GM23338 (cell line): ENCODE measurements at regions not wholly inside any gene's neighbourhood (a gene's known extent, or its start where the extent isn't known, plus 50 kb on each side); places are given as distances from the start of the nearest gene placed in this dataset.
A peak's percentile ranks its signal among the peaks of the same experiment; 100 is the strongest.

Experiments
- ATAC-seq: fragments of 200-7000 bp; cut with Tn5 transposase; 3 replicates; pipeline ENCODE4 v1.9.1; 2020
- DNase-seq: peaks from one replicate; pipeline ENCODE4 v3.0.0-alpha.2; 2015; ENCODE audit warnings: low spot score
- H2AFZ ChIP-seq: fragments of 200-600 bp; sonication (generic); 2 replicates; pipeline ENCODE4 v1.8.0; 2016; ENCODE audit warnings: antibody characterized with exemption, mild to moderate bottlenecking, moderate library complexity
- H3F3A ChIP-seq: fragments of 200-600 bp; sonication (generic); replicated peaks from 2 replicates; pipeline ENCODE4 v1.8.0; 2017; ENCODE audit warnings: antibody characterized with exemption, mixed run types, low read depth
- H3K27ac ChIP-seq: fragments of 200-600 bp; sonication (generic); 2 replicates; pipeline ENCODE4 v1.6.1; 2016; ENCODE audit warnings: low read depth
- H3K27me3 ChIP-seq: fragments of 200-600 bp; sonication (generic); 2 replicates; pipeline ENCODE4 v1.8.0; 2016; ENCODE audit warnings: mild to moderate bottlenecking, mixed run types, moderate library complexity; ENCODE audit not compliant: insufficient read depth
- H3K36me3 ChIP-seq: fragments of 200-600 bp; sonication (generic); 2 replicates; pipeline ENCODE4 v1.8.0; 2016; ENCODE audit warnings: mild to moderate bottlenecking; ENCODE audit not compliant: insufficient read depth
- H3K4me1 ChIP-seq: fragments of 200-600 bp; sonication (generic); 2 replicates; pipeline ENCODE4 v1.8.0; 2016; ENCODE audit warnings: mild to moderate bottlenecking, moderate library complexity; ENCODE audit not compliant: insufficient read depth
- H3K4me2 ChIP-seq: fragments of 200-600 bp; sonication (generic); 2 replicates; pipeline ENCODE4 v1.7.1; 2017; ENCODE audit warnings: mixed run types
- H3K4me3 ChIP-seq: fragments of 200-600 bp; sonication (generic); 2 replicates; pipeline ENCODE4 v1.6.1; 2016; ENCODE audit warnings: mixed run types
- H3K79me2 ChIP-seq: fragments of 200-600 bp; sonication (generic); replicated peaks from 2 replicates; pipeline ENCODE4 v1.8.0; 2017; ENCODE audit warnings: mild to moderate bottlenecking; ENCODE audit not compliant: insufficient read depth
- H3K9me2 ChIP-seq: fragments of 200-600 bp; sonication (generic); 2 replicates; pipeline ENCODE4 v1.8.0; 2017; ENCODE audit not compliant: insufficient read depth
- H4K20me1 ChIP-seq: fragments of 200-600 bp; sonication (generic); replicated peaks from 2 replicates; pipeline ENCODE4 v1.8.0; 2017; ENCODE audit warnings: mild to moderate bottlenecking; ENCODE audit not compliant: insufficient read depth
- H3K27ac Mint-ChIP-seq: 2 replicates; pipeline ENCODE4 v1.8.0; 2020; ENCODE audit warnings: inconsistent platforms, mild to moderate bottlenecking, moderate library complexity, mixed read lengths
- H3K27me3 Mint-ChIP-seq: 3 replicates; pipeline ENCODE4 v1.8.0; 2022; ENCODE audit warnings: low read depth, mild to moderate bottlenecking, moderate library complexity, mixed read lengths, inconsistent platforms; ENCODE audit not compliant: insufficient read depth, poor library complexity
- H3K36me3 Mint-ChIP-seq: 3 replicates; pipeline ENCODE4 v1.8.0; 2021; ENCODE audit warnings: low read depth, mild to moderate bottlenecking, inconsistent platforms, moderate library complexity, mixed read lengths
- H3K4me1 Mint-ChIP-seq: 3 replicates; pipeline ENCODE4 v1.8.0; 2020; ENCODE audit warnings: mild to moderate bottlenecking, inconsistent platforms, mixed read lengths
- H3K4me3 Mint-ChIP-seq: 3 replicates; pipeline ENCODE4 v1.8.0; 2021; ENCODE audit warnings: moderate library complexity, mild to moderate bottlenecking, inconsistent platforms, mixed read lengths
- H3K9me3 Mint-ChIP-seq: 3 replicates; pipeline ENCODE4 v1.8.0; 2020; ENCODE audit warnings: moderate library complexity, mild to moderate bottlenecking, inconsistent platforms, mixed read lengths
- CREB1 ChIP-seq: fragments of 250-450 bp; sonication (Bioruptor Pico); IDR thresholded peaks from 2 replicates; pipeline ENCODE4 v1.5.0; 2020; ENCODE audit warnings: low read depth, mild to moderate bottlenecking, moderate library complexity
- CTCF ChIP-seq, 2 experiments: fragments of 200-600 bp in 1 of 2; sonication (generic) in 1 of 2; conservative IDR thresholded peaks; 2 replicates each; pipeline versions ENCODE4 v1.5.1 to v1.6.1; 2016 to 2017; ENCODE audit warnings: antibody characterized with exemption in 2 of 2, low read depth in 2 of 2, mild to moderate bottlenecking in 2 of 2, moderate library complexity in 1 of 2
- ETS1 ChIP-seq: IDR thresholded peaks from 2 replicates; pipeline ENCODE4 v1.6.1; 2016; ENCODE audit warnings: antibody characterized with exemption
- EZH2 ChIP-seq: fragments of 200-600 bp; sonication (generic); IDR thresholded peaks from one replicate; pipeline ENCODE4 v1.8.0; 2017; ENCODE audit warnings: antibody characterized with exemption, mild to moderate bottlenecking, low read depth; ENCODE audit not compliant: unreplicated experiment
- EZH2phosphoT487 ChIP-seq: fragments of 200-600 bp; sonication (generic); IDR thresholded peaks from one replicate; pipeline ENCODE4 v1.8.1; 2018; ENCODE audit warnings: antibody characterized with exemption; ENCODE audit not compliant: unreplicated experiment
- NANOG ChIP-seq: IDR thresholded peaks from 2 replicates; pipeline ENCODE4 v1.6.1; 2016; ENCODE audit warnings: antibody characterized with exemption, borderline replicate concordance
- POLR2AphosphoS5 ChIP-seq: IDR thresholded peaks from 2 replicates; pipeline ENCODE4 v1.6.1; 2016; ENCODE audit warnings: antibody characterized with exemption, low read depth
- REST ChIP-seq: IDR thresholded peaks from one replicate; pipeline ENCODE4 v1.6.1; 2018; ENCODE audit warnings: antibody characterized with exemption; ENCODE audit not compliant: unreplicated experiment
- STAT1 ChIP-seq: IDR thresholded peaks from one replicate; pipeline ENCODE4 v1.6.1; 2016; ENCODE audit warnings: antibody characterized with exemption; ENCODE audit not compliant: unreplicated experiment
- ZNF114 ChIP-seq: fragments of 250-450 bp; sonication (Bioruptor Pico); IDR thresholded peaks from 2 replicates; pipeline ENCODE4 v1.5.0; 2020; ENCODE audit warnings: mild to moderate bottlenecking, moderate library complexity
- ZNF462 ChIP-seq: fragments of 250-450 bp; sonication (Bioruptor Pico); IDR thresholded peaks from 2 replicates; pipeline ENCODE4 v1.5.0; 2020; ENCODE audit warnings: mild to moderate bottlenecking, moderate library complexity

GRCh38 chr1:29471487-29472313 lies 235.4 kb downstream of the PTPRU start:
- Mint-ChIP-seq H3K36me3 (no peaks in the 10 kb centered on the region), H3K4me3 (no peak overlapping the region), H3K4me1 (peaks cover 26% of the 10 kb centered on the region), H3K9me3 (peaks cover 3% of the 10 kb centered on the region; the same call in 2 of the 3 replicates), H3K27ac (no peak overlapping the region), H3K27me3 (peaks cover 11% of the 10 kb centered on the region)
- no peaks in the 10 kb centered on the region for H3K9me2 ChIP-seq
- no peak overlapping the region for H3K27ac ChIP-seq
- no peak overlapping the region for H3K4me3 ChIP-seq
- ATAC-seq (peak; percentile 63), DNase-seq (no peak)
- H3K79me2 ChIP-seq = no peaks in the 10 kb centered on the region
- H3F3A ChIP-seq = no peaks in the 10 kb centered on the region
- H3K27me3 ChIP-seq = no peaks in the 10 kb centered on the region
- no peaks in the 10 kb centered on the region for H3K36me3 ChIP-seq
- peaks cover 5% of the 10 kb centered on the region; the same call in 1 of the 2 replicates for H3K4me1 ChIP-seq
- TF ChIP-seq EZH2phosphoT487 = no peak
- no peak for TF ChIP-seq POLR2AphosphoS5
- TF ChIP-seq ETS1 = no peak
- TF ChIP-seq ZNF114 (CRISPR knock-in tag) = no peak
- TF ChIP-seq ZNF462 (CRISPR knock-in tag) = no peak
- no peak for TF ChIP-seq STAT1
- no peak for TF ChIP-seq CTCF (conservative IDR thresholded peaks at IDR 0.05; ENCODE audit: low read depth in 2 of 2)
- TF ChIP-seq CREB1 = no peak
- no peak for TF ChIP-seq NANOG
- no peak for TF ChIP-seq REST
- TF ChIP-seq EZH2 = no peak
- no peak overlapping the region for H3K4me2 ChIP-seq
- no peak overlapping the region for H2AFZ ChIP-seq
- H4K20me1 ChIP-seq = no peaks in the 10 kb centered on the region
